Choroid plexus epithelial cell (primary cell): ENCODE measurements at regions not wholly inside any gene's neighbourhood (a gene's known extent, or its start where the extent isn't known, plus 50 kb on each side); places are given as distances from the start of the nearest gene placed in this dataset.
"Not testable (repeated sequence)": the region's sequence is repeated elsewhere in the genome, so short reads cannot be mapped to it uniquely, and the experiment has no call there.

Source experiments
- DNase-seq: peaks from one replicate; pipeline ENCODE4 v3.0.0-alpha.2; 2010; ENCODE audit warnings: low read depth
- H3K4me3 ChIP-seq: 2 replicates; pipeline ENCODE4 v1.5.1; 2011; ENCODE audit warnings: low read depth, mild to moderate bottlenecking, control low read depth, low read length, moderate library complexity
- CTCF ChIP-seq: conservative IDR thresholded peaks from 2 replicates; pipeline ENCODE4 v1.5.1; 2011; ENCODE audit warnings: low read depth, mild to moderate bottlenecking, control low read depth, inconsistent platforms, low read length, moderate library complexity

GRCh38 chr13:64505336-64505910, 2724.7 kb downstream of the PCDH9 start:
- no peak overlapping the region for H3K4me3 ChIP-seq
- TF ChIP-seq CTCF: no peak
- DNase-seq: peak; percentile 18

GRCh38 chr13:64488731-64489130, 2741.4 kb downstream of the PCDH9 start:
- TF ChIP-seq CTCF: no peak
- H3K4me3 ChIP-seq: no peak overlapping the region
- no peak for DNase-seq

- no peak overlapping the region for H3K4me3 ChIP-seq
- DNase-seq: no peak
- TF ChIP-seq CTCF: no peak
These were observed 2747.8 kb downstream of the PCDH9 start for GRCh38 chr13:64482373-64482772.

GRCh38 chr13:64480672-64481071, 2749.5 kb downstream of the PCDH9 start:
- H3K4me3 ChIP-seq: no peak overlapping the region
- no peak for TF ChIP-seq CTCF
- DNase-seq: peak; percentile 12

GRCh38 chr13:64480211-64480610, 2749.9 kb downstream of the PCDH9 start:
- TF ChIP-seq CTCF: no peak
- DNase-seq: no peak
- H3K4me3 ChIP-seq: no peak overlapping the region

- H3K4me3 ChIP-seq: no peak overlapping the region
- no peak for TF ChIP-seq CTCF
- no peak for DNase-seq
These were observed 2753.0 kb downstream of the PCDH9 start for GRCh38 chr13:64477146-64477545.

GRCh38 chr13:64476041-64476568, 2754.0 kb downstream of the PCDH9 start:
- DNase-seq, H3K4me3 ChIP-seq: not testable (repeated sequence)
